ENCODE measurements at regions not wholly inside any gene's neighbourhood (a gene's known extent, or its start where the extent isn't known, plus 50 kb on each side); places are given as distances from the start of the nearest gene placed in this dataset.

DNA sequence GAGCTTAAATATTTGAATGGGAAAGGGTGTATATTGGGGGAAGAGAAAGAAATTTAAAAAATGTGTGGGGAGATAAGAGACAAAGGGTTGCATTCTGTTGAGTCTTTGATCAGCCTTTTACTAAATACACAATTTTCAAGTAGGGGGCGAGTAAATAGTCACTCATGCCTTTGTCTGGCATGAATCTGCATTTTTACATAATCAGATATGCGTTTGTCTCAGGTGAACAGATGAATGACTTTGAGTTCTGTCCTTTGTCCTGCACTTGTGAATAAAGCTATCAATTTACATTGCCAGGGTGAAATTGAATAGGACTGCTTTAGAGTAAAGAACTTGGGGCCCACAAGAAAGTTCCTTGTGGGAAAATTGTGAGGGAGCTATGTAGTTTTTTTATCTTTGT lies 523.6 kb upstream of the LUZP2 start:
- DNase-seq (ENCODE audit: low read depth in 2 of 2), result peak in 1 of 2 donors; percentile 61
- Histone ChIP-seq H3K4me3 (replicated peaks in 1 of 4; ENCODE audit: control extremely low read depth in 1 of 4, insufficient read depth in 1 of 4, low read depth in 3 of 4, low read length in 4 of 4) (no peak overlapping the region), H4K20me1 (ENCODE audit: control insufficient read depth, extremely low read depth, insufficient read depth, low read length) (no peaks in the 10 kb centered on the region), H3K4me1 (ENCODE audit: control insufficient read depth, extremely low read depth, insufficient read depth, low read length) (no peaks in the 10 kb centered on the region), H3K27me3 (ENCODE audit: control insufficient read depth, insufficient read depth, low read length) (no peaks in the 10 kb centered on the region), H3K9ac (ENCODE audit: insufficient read depth, low read length) (no peak overlapping the region), H3K79me2 (ENCODE audit: control insufficient read depth, insufficient read depth, low read length) (no peaks in the 10 kb centered on the region), H3K27ac (ENCODE audit: insufficient read depth, low read length) (no peak overlapping the region), H3K9me3 (ENCODE audit: control insufficient read depth, insufficient read depth, low read depth, low read length) (no peaks in the 10 kb centered on the region), H2AFZ (ENCODE audit: low read length) (no peak overlapping the region), H3K36me3 (ENCODE audit: control insufficient read depth, insufficient read depth, low read length) (no peaks in the 10 kb centered on the region), H3K4me2 (ENCODE audit: extremely low read depth, insufficient read depth, low read length) (no peak overlapping the region)
- TF ChIP-seq CTCF (conservative IDR thresholded peaks at IDR 0.05 in 1 of 2, IDR thresholded peaks at IDR 0.05 in 1 of 2; ENCODE audit: low read depth in 1 of 2, low read length in 2 of 2) (no peak), EZH2 (IDR thresholded peaks at IDR 0.05; ENCODE audit: low read length, missing control alignments) (no peak)

DNA sequence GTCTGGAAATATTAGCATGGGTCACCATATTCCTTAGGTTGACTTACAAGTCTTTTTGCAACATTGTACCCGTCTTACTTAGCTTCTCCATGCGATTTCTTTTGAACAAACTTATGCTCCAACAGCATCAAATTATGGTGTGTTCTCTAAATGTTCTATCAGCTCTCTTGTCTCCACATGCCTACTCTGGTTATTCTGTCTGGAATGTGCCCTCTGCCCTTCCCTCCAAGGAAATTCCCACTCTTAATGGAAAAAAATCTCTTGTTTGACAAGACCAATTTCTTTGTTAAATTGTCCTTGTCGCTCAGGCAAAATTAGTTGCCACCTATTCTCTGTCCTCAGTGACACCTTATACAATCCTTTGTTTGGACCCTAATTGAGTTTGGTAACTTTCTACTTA lies 522.8 kb upstream of the LUZP2 start:
- Histone ChIP-seq H3K4me2 (ENCODE audit: extremely low read depth, insufficient read depth, low read length) (no peak overlapping the region), H3K9me3 (ENCODE audit: control insufficient read depth, insufficient read depth, low read depth, low read length) (no peaks in the 10 kb centered on the region), H3K4me3 (replicated peaks in 1 of 4; ENCODE audit: control extremely low read depth in 1 of 4, insufficient read depth in 1 of 4, low read depth in 3 of 4, low read length in 4 of 4) (no peak overlapping the region), H3K79me2 (ENCODE audit: control insufficient read depth, insufficient read depth, low read length) (no peaks in the 10 kb centered on the region), H2AFZ (ENCODE audit: low read length) (no peak overlapping the region), H3K36me3 (ENCODE audit: control insufficient read depth, insufficient read depth, low read length) (no peaks in the 10 kb centered on the region), H3K27ac (ENCODE audit: insufficient read depth, low read length) (no peak overlapping the region), H3K9ac (ENCODE audit: insufficient read depth, low read length) (no peak overlapping the region), H4K20me1 (ENCODE audit: control insufficient read depth, extremely low read depth, insufficient read depth, low read length) (no peaks in the 10 kb centered on the region), H3K4me1 (ENCODE audit: control insufficient read depth, extremely low read depth, insufficient read depth, low read length) (no peaks in the 10 kb centered on the region), H3K27me3 (ENCODE audit: control insufficient read depth, insufficient read depth, low read length) (no peaks in the 10 kb centered on the region)
- TF ChIP-seq CTCF (conservative IDR thresholded peaks at IDR 0.05 in 1 of 2, IDR thresholded peaks at IDR 0.05 in 1 of 2; ENCODE audit: low read depth in 1 of 2, low read length in 2 of 2), result no peak
- TF ChIP-seq EZH2 (IDR thresholded peaks at IDR 0.05; ENCODE audit: low read length, missing control alignments), result no peak
- DNase-seq (ENCODE audit: low read depth in 2 of 2), result peak in 1 of 2 donors; percentile 45

- Histone ChIP-seq H3K9me3 (ENCODE audit: control insufficient read depth, insufficient read depth, low read depth, low read length) (no peaks in the 10 kb centered on the region), H3K36me3 (ENCODE audit: control insufficient read depth, insufficient read depth, low read length) (no peaks in the 10 kb centered on the region)
These were observed 522.3 kb upstream of the LUZP2 start for GRCh38 chr11:23974601-23975000.

More at GRCh38 chr11:23974601-23975000, 522.3 kb upstream of the LUZP2 start:
- Histone ChIP-seq H3K9ac (ENCODE audit: insufficient read depth, low read length) (no peak overlapping the region), H3K27me3 (ENCODE audit: control insufficient read depth, insufficient read depth, low read length) (no peaks in the 10 kb centered on the region), H3K4me2 (ENCODE audit: extremely low read depth, insufficient read depth, low read length) (no peak overlapping the region), H3K4me3 (replicated peaks in 1 of 4; ENCODE audit: control extremely low read depth in 1 of 4, insufficient read depth in 1 of 4, low read depth in 3 of 4, low read length in 4 of 4) (no peak overlapping the region), H3K4me1 (ENCODE audit: control insufficient read depth, extremely low read depth, insufficient read depth, low read length) (no peaks in the 10 kb centered on the region), H4K20me1 (ENCODE audit: control insufficient read depth, extremely low read depth, insufficient read depth, low read length) (no peaks in the 10 kb centered on the region), H2AFZ (ENCODE audit: low read length) (no peak overlapping the region), H3K27ac (ENCODE audit: insufficient read depth, low read length) (no peak overlapping the region), H3K79me2 (ENCODE audit: control insufficient read depth, insufficient read depth, low read length) (no peaks in the 10 kb centered on the region)
- DNase-seq (ENCODE audit: low read depth in 2 of 2), result peak in 1 of 2 donors; percentile 45
- no peak for TF ChIP-seq EZH2 (IDR thresholded peaks at IDR 0.05; ENCODE audit: low read length, missing control alignments)
